ENCODE measurements at regions not wholly inside any gene's neighbourhood (a gene's known extent, or its start where the extent isn't known, plus 50 kb on each side); places are given as distances from the start of the nearest gene placed in this dataset.

- ChIA-PET CTCF (no interaction called here), POLR2A (no interaction called here)
- TF ChIP-seq LEF1 (IDR thresholded peaks at IDR 0.05; ENCODE audit: borderline replicate concordance) = no peak
- no peak for TF ChIP-seq L3MBTL2 (conservative IDR thresholded peaks at IDR 0.05)
- no peak for TF ChIP-seq TARDBP (IDR thresholded peaks at IDR 0.05)
- TF ChIP-seq, protein P1, sequence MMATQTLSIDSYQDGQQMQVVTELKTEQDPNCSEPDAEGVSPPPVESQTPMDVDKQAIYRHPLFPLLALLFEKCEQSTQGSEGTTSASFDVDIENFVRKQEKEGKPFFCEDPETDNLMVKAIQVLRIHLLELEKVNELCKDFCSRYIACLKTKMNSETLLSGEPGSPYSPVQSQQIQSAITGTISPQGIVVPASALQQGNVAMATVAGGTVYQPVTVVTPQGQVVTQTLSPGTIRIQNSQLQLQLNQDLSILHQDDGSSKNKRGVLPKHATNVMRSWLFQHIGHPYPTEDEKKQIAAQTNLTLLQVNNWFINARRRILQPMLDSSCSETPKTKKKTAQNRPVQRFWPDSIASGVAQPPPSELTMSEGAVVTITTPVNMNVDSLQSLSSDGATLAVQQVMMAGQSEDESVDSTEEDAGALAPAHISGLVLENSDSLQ (IDR thresholded peaks at IDR 0.05) = no peak
- no peak for TF ChIP-seq FOXA1 (IDR thresholded peaks at IDR 0.05)
- TF ChIP-seq BHLHE40 (IDR thresholded peaks at IDR 0.05; ENCODE audit: borderline replicate concordance) = no peak
- no peak for TF ChIP-seq CTBP1 (IDR thresholded peaks at IDR 0.05; ENCODE audit: borderline replicate concordance)
- no peak for TF ChIP-seq SUZ12 (IDR thresholded peaks at IDR 0.05)
- no peak for DNase-seq (ENCODE audit: extremely low spot score)
Observed at GRCh38 chr2:215702116-215702902, 266.4 kb upstream of the FN1 start.

GRCh38 chr2:215699700-215700538, 264.1 kb upstream of the FN1 start:
- CTCF ChIA-PET = no interaction called here
- POLR2A ChIA-PET = no interaction called here
- DNase-seq (ENCODE audit: extremely low spot score) = no peak
- TF ChIP-seq L3MBTL2 (conservative IDR thresholded peaks at IDR 0.05) (no peak), NFRKB (IDR thresholded peaks at IDR 0.05) (no peak), FOXK2 (IDR thresholded peaks at IDR 0.05) (no peak), ARNT (IDR thresholded peaks at IDR 0.05) (no peak), ELF4 (IDR thresholded peaks at IDR 0.05) (no peak), FOXA1 (IDR thresholded peaks at IDR 0.05) (no peak)

GRCh38 chr2:215699018-215699417, 263.1 kb upstream of the FN1 start:
- ChIA-PET POLR2A (no interaction called here), CTCF (no interaction called here)
- DNase-seq (ENCODE audit: extremely low spot score) = no peak
- TF ChIP-seq SUZ12 (IDR thresholded peaks at IDR 0.05) (no peak), FOXA1 (IDR thresholded peaks at IDR 0.05) (no peak), ZNF384 (IDR thresholded peaks at IDR 0.05) (no peak), ELF4 (IDR thresholded peaks at IDR 0.05) (no peak), ARNT (IDR thresholded peaks at IDR 0.05) (no peak)

- no peak for DNase-seq (ENCODE audit: extremely low spot score)
- TF ChIP-seq ARNT (IDR thresholded peaks at IDR 0.05) (no peak), NFRKB (IDR thresholded peaks at IDR 0.05) (no peak), ZNF384 (IDR thresholded peaks at IDR 0.05) (no peak), FOXM1 (IDR thresholded peaks at IDR 0.05; ENCODE audit: borderline replicate concordance) (no peak), SUZ12 (IDR thresholded peaks at IDR 0.05) (no peak), LEF1 (IDR thresholded peaks at IDR 0.05; ENCODE audit: borderline replicate concordance) (no peak), FOXK2 (IDR thresholded peaks at IDR 0.05) (no peak), L3MBTL2 (conservative IDR thresholded peaks at IDR 0.05) (no peak), BHLHE40 (IDR thresholded peaks at IDR 0.05; ENCODE audit: borderline replicate concordance) (no peak), SP1 (IDR thresholded peaks at IDR 0.05) (no peak)
- TF ChIP-seq, protein P1 (IDR thresholded peaks at IDR 0.05) = no peak
- CTCF ChIA-PET = no interaction called here
- POLR2A ChIA-PET = no interaction called here
Observed at GRCh38 chr2:215698566-215698965, 262.7 kb upstream of the FN1 start.

GRCh38 chr2:215697496-215697895, 261.6 kb upstream of the FN1 start:
- POLR2A ChIA-PET = no interaction called here
- CTCF ChIA-PET = no interaction called here

GRCh38 chr2:215697003-215697402, 261.1 kb upstream of the FN1 start:
- CTCF ChIA-PET = no interaction called here
- no peak for DNase-seq (ENCODE audit: extremely low spot score)
- POLR2A ChIA-PET = no interaction called here
- no peak for TF ChIP-seq SP1 (IDR thresholded peaks at IDR 0.05)
- no peak for TF ChIP-seq TARDBP (IDR thresholded peaks at IDR 0.05)
- TF ChIP-seq, protein P1 (IDR thresholded peaks at IDR 0.05) = no peak
- no peak for TF ChIP-seq CTBP1 (IDR thresholded peaks at IDR 0.05; ENCODE audit: borderline replicate concordance)
- no peak for TF ChIP-seq NFRKB (IDR thresholded peaks at IDR 0.05)
- no peak for TF ChIP-seq L3MBTL2 (conservative IDR thresholded peaks at IDR 0.05)

More at GRCh38 chr2:215697496-215697895, 261.6 kb upstream of the FN1 start:
- TF ChIP-seq ARNT (IDR thresholded peaks at IDR 0.05) = no peak
- TF ChIP-seq, protein P1 (IDR thresholded peaks at IDR 0.05) = no peak
- TF ChIP-seq FOXK2 (IDR thresholded peaks at IDR 0.05) = no peak
- TF ChIP-seq TARDBP (IDR thresholded peaks at IDR 0.05) = no peak
- no peak for TF ChIP-seq FOXM1 (IDR thresholded peaks at IDR 0.05; ENCODE audit: borderline replicate concordance)
- no peak for TF ChIP-seq NFRKB (IDR thresholded peaks at IDR 0.05)
- no peak for TF ChIP-seq HDGF (IDR thresholded peaks at IDR 0.05; ENCODE audit: borderline replicate concordance)
- no peak for TF ChIP-seq FOXA1 (IDR thresholded peaks at IDR 0.05)
- TF ChIP-seq SUZ12 (IDR thresholded peaks at IDR 0.05) = no peak
- no peak for TF ChIP-seq ELF4 (IDR thresholded peaks at IDR 0.05)
- no peak for TF ChIP-seq LEF1 (IDR thresholded peaks at IDR 0.05; ENCODE audit: borderline replicate concordance)
- no peak for TF ChIP-seq ZNF384 (IDR thresholded peaks at IDR 0.05)
- no peak for TF ChIP-seq L3MBTL2 (conservative IDR thresholded peaks at IDR 0.05)
- DNase-seq (ENCODE audit: extremely low spot score) = no peak

Measured in HEK293T (cell line).